PC-3 (cell line): ENCODE measurements at regions not wholly inside any gene's neighbourhood (a gene's known extent, or its start where the extent isn't known, plus 50 kb on each side); places are given as distances from the start of the nearest gene placed in this dataset.

Experiments
- EZH2 ChIP-seq: fragments of 300-600 bp; sonication (generic); IDR thresholded peaks from one replicate; pipeline ENCODE4 v1.6.1; 2017; ENCODE audit warnings: antibody characterized with exemption, mild to moderate bottlenecking, low read length; ENCODE audit not compliant: unreplicated experiment
- EZH2phosphoT487 ChIP-seq: fragments of 300-600 bp; sonication (generic); IDR thresholded peaks from 2 replicates; pipeline ENCODE4 v1.6.1; 2018; ENCODE audit warnings: mild to moderate bottlenecking, antibody characterized with exemption, low read length, borderline replicate concordance
- TF ChIP-seq, protein P1 (sequence below): fragments of 300-600 bp; sonication (generic); conservative IDR thresholded peaks from 2 replicates; pipeline ENCODE4 v1.5.1; 2017; ENCODE audit warnings: antibody characterized with exemption, low read depth, mild to moderate bottlenecking, low read length

DNA sequence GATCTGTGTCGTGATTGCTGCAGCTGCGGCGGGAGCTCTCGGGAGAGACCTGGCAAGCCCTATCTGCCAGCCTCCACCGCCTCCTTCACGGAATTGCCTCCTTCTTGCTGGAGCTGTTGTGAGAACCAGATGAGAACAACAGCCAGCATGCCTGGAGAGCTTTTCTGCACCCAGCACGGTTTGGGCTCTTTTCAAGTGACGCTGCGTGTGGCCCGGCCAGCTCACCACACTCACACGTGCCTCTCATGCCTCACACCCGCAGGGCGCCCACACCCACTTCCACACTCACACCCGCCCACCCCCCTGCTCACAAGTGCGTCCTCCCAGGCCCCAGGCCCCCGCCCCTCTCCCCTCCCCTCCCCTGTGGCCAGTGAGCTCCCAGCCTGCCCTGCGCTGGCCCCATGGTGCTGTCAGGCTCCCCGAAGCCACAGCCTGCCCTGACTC lies 135.7 kb upstream of the RUNX3 start:
- TF ChIP-seq, protein P1, sequence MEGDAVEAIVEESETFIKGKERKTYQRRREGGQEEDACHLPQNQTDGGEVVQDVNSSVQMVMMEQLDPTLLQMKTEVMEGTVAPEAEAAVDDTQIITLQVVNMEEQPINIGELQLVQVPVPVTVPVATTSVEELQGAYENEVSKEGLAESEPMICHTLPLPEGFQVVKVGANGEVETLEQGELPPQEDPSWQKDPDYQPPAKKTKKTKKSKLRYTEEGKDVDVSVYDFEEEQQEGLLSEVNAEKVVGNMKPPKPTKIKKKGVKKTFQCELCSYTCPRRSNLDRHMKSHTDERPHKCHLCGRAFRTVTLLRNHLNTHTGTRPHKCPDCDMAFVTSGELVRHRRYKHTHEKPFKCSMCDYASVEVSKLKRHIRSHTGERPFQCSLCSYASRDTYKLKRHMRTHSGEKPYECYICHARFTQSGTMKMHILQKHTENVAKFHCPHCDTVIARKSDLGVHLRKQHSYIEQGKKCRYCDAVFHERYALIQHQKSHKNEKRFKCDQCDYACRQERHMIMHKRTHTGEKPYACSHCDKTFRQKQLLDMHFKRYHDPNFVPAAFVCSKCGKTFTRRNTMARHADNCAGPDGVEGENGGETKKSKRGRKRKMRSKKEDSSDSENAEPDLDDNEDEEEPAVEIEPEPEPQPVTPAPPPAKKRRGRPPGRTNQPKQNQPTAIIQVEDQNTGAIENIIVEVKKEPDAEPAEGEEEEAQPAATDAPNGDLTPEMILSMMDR, result no peak
- TF ChIP-seq EZH2, result no peak
- no peak for TF ChIP-seq EZH2phosphoT487
